Endothelial cell of umbilical vein (primary cell): ENCODE measurements at regions not wholly inside any gene's neighbourhood (a gene's known extent, or its start where the extent isn't known, plus 50 kb on each side); places are given as distances from the start of the nearest gene placed in this dataset.

Experiments used
- BruUV-seq: library from RNA; stranded (reverse); fragments of 400-500 nt; replicated peaks from 2 replicates; lab custom pipeline; 2021; lab: Mats Ljungman, UMichigan
- CTCF ChIA-PET: fragments of 300-600, 350-600 bp; sonication (Branson Sonifier 250); formaldehyde crosslinking; loops from one replicate; lab custom pipeline; 2021; ENCODE audit warnings: antibody characterized with exemption, inconsistent platforms; lab: Charles Lee
- POLR2A ChIA-PET: fragments of 300-600, 350-600 bp; sonication (Branson Sonifier 250); formaldehyde crosslinking; loops from one replicate; lab custom pipeline; 2021; ENCODE audit warnings: antibody characterized with exemption, inconsistent platforms; lab: Charles Lee
- DNase-seq: peaks from one replicate; pipeline ENCODE4 v3.0.0-alpha.2; 2011; ENCODE audit warnings: low read depth, low spot score
- FAIRE-seq: peaks from 2 replicates; lab custom pipeline; 2011; peaks lifted over from hg19 to GRCh38; lab: Jason Lieb, UNC
- H2AFZ ChIP-seq: 2 replicates; pipeline ENCODE4 v1.6.0; 2012; ENCODE audit warnings: low read depth, low read length, control low read depth, inconsistent platforms
- H3K27ac ChIP-seq: 2 replicates; pipeline ENCODE4 v1.5.1; 2011; ENCODE audit warnings: low read depth, mild to moderate bottlenecking, control low read depth, low read length, moderate library complexity; ENCODE audit not compliant: insufficient read depth
- H3K27me3 ChIP-seq, 2 experiments: 2 replicates each; pipeline versions ENCODE4 v1.6.0 to v1.6.1; 2011; ENCODE audit warnings: low read length in 2 of 2, mixed read lengths in 1 of 2; ENCODE audit not compliant: control insufficient read depth in 2 of 2, insufficient read depth in 2 of 2
- H3K36me3 ChIP-seq, 2 experiments: 2 replicates in 1 of 2; 3 replicates in 1 of 2; pipeline ENCODE4 v1.5.1; 2011; ENCODE audit warnings: low read length in 2 of 2, mild to moderate bottlenecking in 1 of 2, moderate library complexity in 1 of 2; ENCODE audit not compliant: control insufficient read depth in 2 of 2, insufficient read depth in 2 of 2; ENCODE audit errors: extremely low read depth in 1 of 2
- H3K4me1 ChIP-seq: 3 replicates; pipeline ENCODE4 v1.5.1; 2011; ENCODE audit warnings: mild to moderate bottlenecking, low read length; ENCODE audit not compliant: control insufficient read depth, insufficient read depth; ENCODE audit errors: extremely low read depth
- H3K4me2 ChIP-seq: 2 replicates; pipeline ENCODE4 v1.6.1; 2011; ENCODE audit warnings: low read length, control low read depth, mixed read lengths; ENCODE audit not compliant: insufficient read depth
- H3K4me3 ChIP-seq, 3 experiments: fragments of 200-600 bp in 1 of 3; sonication (generic), shearing (Covaris generic) in 1 of 3; replicated peaks in 1 of 3; 2 replicates each; pipeline ENCODE4 v1.5.1; 2011 to 2016; ENCODE audit warnings: control low read depth in 3 of 3, low read length in 3 of 3, mild to moderate bottlenecking in 2 of 3, inconsistent platforms in 1 of 3, low read depth in 1 of 3, moderate library complexity in 1 of 3; ENCODE audit not compliant: insufficient read depth in 1 of 3
- H3K79me2 ChIP-seq: 2 replicates; pipeline ENCODE4 v1.6.0; 2012; ENCODE audit warnings: low read length, inconsistent platforms; ENCODE audit not compliant: control insufficient read depth, insufficient read depth
- H3K9ac ChIP-seq: replicated peaks from 2 replicates; pipeline ENCODE3; 2011; ENCODE audit warnings: low read length, control low read depth; ENCODE audit not compliant: insufficient read depth; ENCODE audit errors: extremely low read depth
- H3K9me1 ChIP-seq: replicated peaks from 3 replicates; pipeline ENCODE4 v1.6.0; 2011; ENCODE audit warnings: mild to moderate bottlenecking, low read length; ENCODE audit not compliant: control insufficient read depth, insufficient read depth; ENCODE audit errors: extremely low read depth
- H3K9me3 ChIP-seq: replicated peaks from 2 replicates; pipeline ENCODE4 v1.5.1; 2012; ENCODE audit warnings: low read length, inconsistent platforms; ENCODE audit not compliant: control insufficient read depth, insufficient read depth
- H4K20me1 ChIP-seq: replicated peaks from 2 replicates; pipeline ENCODE3; 2011; ENCODE audit warnings: mild to moderate bottlenecking, low read length; ENCODE audit not compliant: control insufficient read depth, insufficient read depth; ENCODE audit errors: extremely low read depth
- FOS ChIP-seq: IDR thresholded peaks from 2 replicates; pipeline ENCODE4 v1.6.1; 2011; ENCODE audit warnings: mild to moderate bottlenecking, low read length, moderate library complexity, borderline replicate concordance; ENCODE audit not compliant: insufficient read depth
- JUN ChIP-seq: IDR thresholded peaks from 2 replicates; pipeline ENCODE4 v1.6.1; 2011; ENCODE audit warnings: borderline replicate concordance, low read depth; ENCODE audit not compliant: insufficient read length, insufficient read depth
- MAX ChIP-seq: IDR thresholded peaks from 2 replicates; pipeline ENCODE4 v1.6.1; 2011; ENCODE audit not compliant: insufficient read depth, insufficient read length
- dilution Hi-C: fragments of 300-500 bp; cut with MboI; formaldehyde crosslinking; loops from one replicate; pipeline ENCODE4 v1.15.0; 2019; ENCODE audit warnings: low sequenced_read_pairs; ENCODE audit not compliant: extremely low pct_ligation_motif_present
- intact Hi-C: fragments of 100-400 bp; cut with micrococcal nuclease; formaldehyde crosslinking; loops from one replicate; pipeline ENCODE4 v1.10.0; 2022

DNA sequence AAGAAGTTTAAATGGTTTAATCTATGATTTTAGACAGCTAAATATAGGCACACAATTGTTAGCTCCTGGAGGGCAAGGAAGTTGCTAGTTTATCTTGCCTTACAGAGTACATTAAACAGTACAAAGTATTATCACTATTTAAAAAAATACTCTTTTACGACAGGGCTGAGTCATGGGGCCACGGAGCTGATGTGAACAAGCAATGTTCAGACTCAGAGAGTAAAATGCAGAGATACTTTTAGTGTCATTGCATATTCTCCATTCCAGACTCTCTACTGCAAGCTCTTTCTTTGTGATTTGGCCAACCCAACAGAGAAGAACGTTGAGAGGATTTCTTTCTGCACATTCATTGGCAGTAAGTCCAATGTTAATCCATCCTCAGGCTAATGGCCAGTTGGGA, 352.4 kb downstream of the SPRY2 start:
- intact Hi-C loops, result no loop called here
- Histone ChIP-seq H4K20me1 (no peaks in the 10 kb centered on the region), H3K4me3 (no peak overlapping the region), H2AFZ (peak overlapping the region; percentile 53), H3K9me1 (no peaks in the 10 kb centered on the region), H3K27me3 (no peaks in the 10 kb centered on the region), H3K4me1 (peaks cover 3% of the 10 kb centered on the region), H3K79me2 (no peaks in the 10 kb centered on the region), H3K27ac (no peak overlapping the region), H3K9me3 (no peaks in the 10 kb centered on the region), H3K9ac (no peak overlapping the region), H3K4me2 (no peak overlapping the region), H3K36me3 (no peaks in the 10 kb centered on the region)
- FAIRE-seq (peak; percentile 4), DNase-seq (no peak)
- TF ChIP-seq MAX, result no peak
- TF ChIP-seq FOS, result peak; percentile 56
- POLR2A ChIA-PET, result no interaction called here
- no TSS peak for BruUV-seq
- CTCF ChIA-PET, result interaction anchor here (1.4 kb wide), 1 partner anchor 22 kb away, joined by 4 read pairs; no protein-coding TSS in a partner anchor
- dilution Hi-C loops, result no loop called here

GRCh38 chr13:79987761-79988160, 353.2 kb downstream of the SPRY2 start:
- POLR2A ChIA-PET, result no interaction called here
- Histone ChIP-seq H3K36me3 (no peaks in the 10 kb centered on the region), H3K4me3 (no peak overlapping the region), H3K9me3 (no peaks in the 10 kb centered on the region), H4K20me1 (no peaks in the 10 kb centered on the region), H3K27ac (no peak overlapping the region), H3K79me2 (no peaks in the 10 kb centered on the region), H3K9ac (no peak overlapping the region), H3K4me1 (peaks cover 3% of the 10 kb centered on the region), H3K4me2 (no peak overlapping the region), H3K9me1 (no peaks in the 10 kb centered on the region), H3K27me3 (no peaks in the 10 kb centered on the region), H2AFZ (no peak overlapping the region)
- no TSS peak for BruUV-seq
- no peak for TF ChIP-seq JUN
- TF ChIP-seq FOS, result no peak
- dilution Hi-C loops (no loop called here), intact Hi-C loops (no loop called here)
- FAIRE-seq (no peak), DNase-seq (no peak)
- CTCF ChIA-PET, result interaction anchor here (1.4 kb wide), 1 partner anchor 21 kb away, joined by 4 read pairs; no protein-coding TSS in a partner anchor
